GM12892 (cell line): ENCODE measurements at regions not wholly inside any gene's neighbourhood (a gene's known extent, or its start where the extent isn't known, plus 50 kb on each side); places are given as distances from the start of the nearest gene placed in this dataset.

Source experiments
- POLR2A ChIP-seq: IDR thresholded peaks from 2 replicates; pipeline ENCODE4 v1.6.1; 2011; ENCODE audit warnings: low read depth, low read length, control low read depth
- TAF1 ChIP-seq: IDR thresholded peaks from 2 replicates; pipeline ENCODE4 v1.6.1; 2011; ENCODE audit warnings: low read depth, mild to moderate bottlenecking, control low read depth, low read length, borderline replicate concordance

GRCh38 chr11:33529461-33529860 is 171.2 kb downstream of the C11orf91 start:
- TF ChIP-seq POLR2A (no peak), TAF1 (no peak)
